ENCODE measurements at regions not wholly inside any gene's neighbourhood (a gene's known extent, or its start where the extent isn't known, plus 50 kb on each side); places are given as distances from the start of the nearest gene placed in this dataset.

DNA sequence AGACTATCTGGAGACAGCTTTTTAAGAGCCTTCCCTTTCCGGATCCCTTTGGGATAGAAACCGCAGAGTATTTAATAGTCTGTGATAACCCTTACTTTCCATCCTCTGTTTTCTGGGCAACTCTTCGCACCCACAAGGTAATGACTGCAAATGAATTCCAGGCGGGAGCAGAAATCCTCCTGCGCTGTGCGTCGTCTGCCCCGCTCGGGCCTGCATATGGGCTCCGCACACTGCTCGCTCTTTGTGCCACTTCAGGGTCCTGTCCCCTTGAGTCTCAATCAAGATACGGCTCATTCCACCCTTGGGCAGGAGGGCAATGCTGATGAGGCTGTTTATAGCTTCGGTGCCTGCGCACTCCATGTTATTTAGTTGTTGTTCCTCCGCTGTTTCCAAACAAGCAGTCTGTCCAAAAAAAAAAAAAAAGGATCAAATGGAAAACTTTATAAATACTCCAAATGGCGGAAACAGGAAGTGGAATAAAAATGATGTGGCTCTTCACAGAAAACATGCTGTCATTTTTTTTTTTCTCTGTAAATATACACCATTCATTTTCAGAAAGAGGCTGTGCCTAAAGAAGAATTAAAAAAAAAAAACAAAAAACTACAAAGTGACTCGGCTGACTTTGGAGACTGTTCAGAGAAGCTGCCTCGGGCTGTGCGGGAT, 169.6 kb upstream of the GMDS start:
- peak; percentile 18 for DNase-seq

GRCh38 chr6:2412731-2413130, 167.3 kb upstream of the GMDS start:
- no peak for DNase-seq

DNA sequence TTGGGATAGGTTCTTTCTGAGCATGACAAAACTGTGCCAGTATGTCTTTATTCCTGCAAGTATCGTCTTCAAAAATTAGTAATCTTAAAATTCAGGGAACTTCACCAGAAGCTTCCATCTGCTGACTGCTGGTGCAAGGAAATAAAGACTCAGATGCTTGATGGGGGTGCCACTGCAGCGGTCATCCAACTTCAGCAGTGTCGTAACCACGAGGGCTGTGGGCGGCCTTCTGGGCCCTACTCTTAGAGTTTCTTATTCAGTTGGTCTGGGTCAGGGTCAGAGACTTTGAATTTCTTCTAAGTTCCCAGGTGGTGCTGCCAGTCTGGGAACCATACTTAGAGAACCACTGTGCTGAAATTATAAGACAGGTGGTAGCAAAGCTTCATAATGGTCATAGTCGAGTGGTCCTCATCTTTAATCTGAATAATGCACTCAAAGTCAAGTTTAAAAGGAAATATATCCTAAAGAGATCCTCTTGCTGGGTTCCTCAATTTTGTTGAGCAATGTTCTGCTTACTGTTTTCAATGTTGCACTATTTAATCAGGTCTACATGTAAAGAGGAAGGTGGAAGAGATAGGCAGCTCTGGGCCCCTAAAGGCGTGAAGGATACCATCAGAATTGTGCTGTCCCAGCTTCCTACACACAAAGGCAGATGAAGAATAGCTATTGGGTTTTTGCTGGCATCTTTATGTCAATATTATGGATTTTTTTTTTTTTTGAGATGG, 165.4 kb upstream of the GMDS start:
- no peak for DNase-seq

DNA sequence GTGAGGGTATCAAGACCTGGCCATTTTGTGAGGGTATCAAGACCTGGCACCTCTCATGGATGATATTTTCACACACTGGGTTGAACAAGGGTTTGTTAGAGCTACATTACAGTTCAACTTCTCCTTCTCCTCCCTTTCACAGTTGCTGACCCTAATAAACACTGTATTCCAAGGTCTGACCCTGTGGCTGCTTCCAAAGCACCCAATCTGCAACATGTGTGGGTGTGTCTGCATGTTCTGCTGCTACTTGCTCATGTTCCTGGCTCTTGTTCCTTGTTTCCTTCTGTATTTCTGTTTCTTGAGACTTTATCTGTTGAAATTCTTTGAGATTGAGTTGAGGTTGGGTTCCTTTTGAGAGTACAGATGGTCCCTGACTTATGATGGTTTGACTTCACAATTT, 162.1 kb upstream of the GMDS start:
- no peak for DNase-seq

DNA sequence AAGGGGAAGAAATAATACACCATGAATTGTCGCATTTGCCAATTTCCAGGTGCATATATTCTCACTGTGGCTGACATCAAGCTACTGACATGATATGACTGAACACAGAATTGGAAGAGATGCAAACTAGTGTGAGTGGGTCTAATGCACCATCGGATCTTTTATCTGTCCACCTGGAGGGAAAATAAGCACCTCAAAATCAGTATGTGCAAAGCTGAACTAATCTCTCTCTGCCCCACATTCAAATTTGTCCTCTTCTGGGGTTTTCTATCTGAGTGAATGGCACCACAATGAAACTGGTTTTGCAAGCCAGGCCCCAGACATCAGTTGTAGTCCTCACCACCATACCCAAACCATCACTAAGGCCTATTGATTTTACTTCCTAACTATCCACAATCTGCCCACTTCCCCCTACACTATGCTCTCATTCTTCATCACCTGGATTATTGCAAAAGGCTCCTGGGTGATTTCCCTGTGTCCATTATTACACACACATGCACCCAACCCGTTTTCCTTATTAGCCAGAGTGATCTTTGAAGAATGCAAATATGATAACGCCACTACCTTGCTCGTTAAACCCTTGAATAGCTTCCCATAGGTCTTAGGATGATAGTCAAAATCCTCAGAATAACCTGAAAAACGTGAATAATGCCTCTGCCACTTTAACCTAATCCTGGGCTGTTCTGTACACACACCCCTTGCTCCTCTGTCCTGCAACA, 159.0 kb upstream of the GMDS start:
- no peak for DNase-seq

DNA sequence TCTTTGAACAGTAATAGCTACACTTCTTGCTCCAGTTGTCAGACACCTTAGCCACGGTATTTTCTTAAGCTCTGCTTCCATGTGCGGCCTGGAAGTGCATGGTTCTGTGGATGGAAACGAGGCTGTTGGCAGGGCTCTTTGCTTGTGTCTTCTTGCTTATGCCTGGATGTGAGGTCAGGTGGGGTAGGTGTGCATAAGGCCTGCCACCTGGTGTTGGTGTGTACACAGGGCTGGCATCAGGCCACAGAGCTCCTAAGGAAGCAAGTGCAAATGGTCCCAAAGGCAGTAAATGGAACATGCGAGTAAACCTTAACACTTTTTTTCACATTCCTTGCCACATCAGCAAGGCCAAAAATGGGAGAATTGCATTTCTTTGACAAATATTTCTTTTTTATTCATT, 158.1 kb upstream of the GMDS start:
- DNase-seq = no peak

DNA sequence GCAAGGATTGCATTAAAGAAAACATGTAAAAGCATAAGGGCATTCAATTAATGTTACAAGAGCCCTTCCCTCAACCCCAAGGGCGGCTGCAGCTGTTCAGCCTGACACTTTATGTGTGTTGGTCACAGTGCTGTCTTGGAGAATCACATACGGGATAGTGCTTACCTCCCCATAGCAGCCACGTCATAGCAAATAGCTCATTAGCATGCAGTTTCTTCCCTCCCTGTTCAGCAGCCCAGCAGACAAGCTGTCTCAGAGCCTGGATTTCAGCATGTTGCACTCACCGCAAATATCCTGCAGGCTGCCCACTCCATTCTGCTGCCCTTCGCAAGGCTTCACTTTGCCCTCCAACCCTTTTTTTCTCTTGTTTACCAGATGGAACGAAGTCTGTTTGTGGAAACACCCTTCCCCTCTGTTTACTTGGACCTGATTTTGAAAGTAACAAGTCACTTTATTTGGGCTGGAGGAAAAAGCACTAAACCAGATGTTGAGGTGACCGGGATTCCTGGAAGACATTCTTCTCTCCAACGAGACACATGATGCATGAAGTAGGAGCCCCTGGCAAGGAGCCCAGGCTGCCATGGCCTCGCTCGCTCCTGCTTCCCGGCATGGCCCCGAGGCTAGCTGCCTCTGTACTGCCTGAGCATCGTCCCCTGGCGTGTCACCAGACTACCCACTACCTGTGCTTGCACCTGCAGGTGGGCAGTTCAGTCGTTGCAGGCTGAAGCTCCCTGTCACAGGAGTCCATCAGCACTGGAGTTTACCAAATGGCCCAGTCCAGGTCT, 151.6 kb upstream of the GMDS start:
- DNase-seq = peak; percentile 75

- no peak for DNase-seq
Observed at GRCh38 chr6:2396042-2396657, 150.7 kb upstream of the GMDS start.

DNA sequence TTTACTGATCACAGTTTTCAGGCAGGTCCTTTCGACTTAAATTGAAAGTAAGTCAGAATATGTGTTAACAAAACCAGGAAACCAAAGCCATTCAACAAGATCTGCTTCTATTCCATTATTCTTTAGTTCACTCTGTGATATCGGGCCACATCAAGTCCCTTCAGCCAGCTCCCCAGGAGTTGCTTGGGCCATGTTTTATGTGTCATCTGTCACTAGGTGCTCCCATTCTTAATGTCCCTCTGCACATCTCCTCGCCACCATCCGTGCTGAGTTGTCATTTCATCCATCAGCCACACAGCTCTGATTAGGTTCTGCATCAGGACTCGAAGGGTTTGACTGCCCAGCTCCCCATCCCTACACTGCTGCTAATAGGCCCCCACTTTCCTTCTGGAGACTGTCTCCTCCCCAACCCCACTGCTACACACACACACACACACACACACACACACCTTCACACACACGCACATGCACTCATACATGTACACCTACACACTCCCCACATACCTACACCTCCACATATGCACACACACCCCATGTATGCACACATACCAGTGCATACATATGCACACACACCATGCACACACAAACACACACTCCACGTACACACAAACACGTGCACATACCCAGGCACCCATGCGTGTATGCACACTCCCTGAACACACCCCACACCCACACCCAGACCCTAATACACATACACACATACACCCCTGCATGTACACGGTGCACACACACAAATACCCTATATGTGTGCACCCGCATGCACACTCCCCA, 143.3 kb upstream of the GMDS start:
- DNase-seq = no peak

DNA sequence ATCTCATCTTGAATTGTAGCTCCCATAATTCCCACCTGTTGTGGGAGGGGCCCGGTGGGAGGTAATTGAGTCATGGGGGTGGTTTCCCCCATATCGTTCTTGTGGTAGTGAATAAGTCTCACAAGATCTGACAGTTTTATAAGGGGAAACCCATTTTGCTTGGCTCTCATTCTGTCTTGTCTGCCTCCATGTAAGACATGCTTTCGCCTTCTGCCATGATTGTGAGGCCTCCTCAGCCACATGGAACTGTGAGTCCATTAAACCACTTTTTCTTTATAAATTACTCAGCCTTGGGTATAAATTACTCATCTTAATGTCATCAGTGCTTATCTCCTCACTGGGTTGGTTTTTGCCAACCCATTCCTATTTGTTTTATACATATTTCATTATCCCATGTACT, 142.0 kb upstream of the GMDS start:
- no peak for DNase-seq

- no peak for DNase-seq
Observed at GRCh38 chr6:2385471-2385983, 140.1 kb upstream of the GMDS start.

DNA sequence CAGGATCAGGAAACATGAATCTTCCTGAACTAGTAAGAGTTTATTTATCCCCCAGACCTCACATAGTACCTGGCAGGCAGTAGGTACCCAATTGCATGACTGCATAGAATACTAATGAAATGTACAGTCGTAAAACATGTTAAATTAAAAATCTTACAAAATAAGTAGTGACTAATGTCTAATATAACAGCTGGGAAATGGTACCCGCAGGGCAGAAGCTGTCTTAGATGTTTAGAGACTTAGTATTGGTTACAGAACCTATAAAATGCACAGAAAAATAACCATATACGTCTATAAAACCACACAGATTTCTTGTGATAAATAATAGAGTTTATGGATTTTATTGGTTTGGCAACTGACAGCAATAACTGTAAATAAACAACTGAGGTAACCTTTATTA, 139.1 kb upstream of the GMDS start:
- no peak for DNase-seq

- no peak for DNase-seq
Observed at GRCh38 chr6:2381872-2382661, 136.7 kb upstream of the GMDS start.

GRCh38 chr6:2378891-2379652, 133.7 kb upstream of the GMDS start:
- no peak for DNase-seq

DNA sequence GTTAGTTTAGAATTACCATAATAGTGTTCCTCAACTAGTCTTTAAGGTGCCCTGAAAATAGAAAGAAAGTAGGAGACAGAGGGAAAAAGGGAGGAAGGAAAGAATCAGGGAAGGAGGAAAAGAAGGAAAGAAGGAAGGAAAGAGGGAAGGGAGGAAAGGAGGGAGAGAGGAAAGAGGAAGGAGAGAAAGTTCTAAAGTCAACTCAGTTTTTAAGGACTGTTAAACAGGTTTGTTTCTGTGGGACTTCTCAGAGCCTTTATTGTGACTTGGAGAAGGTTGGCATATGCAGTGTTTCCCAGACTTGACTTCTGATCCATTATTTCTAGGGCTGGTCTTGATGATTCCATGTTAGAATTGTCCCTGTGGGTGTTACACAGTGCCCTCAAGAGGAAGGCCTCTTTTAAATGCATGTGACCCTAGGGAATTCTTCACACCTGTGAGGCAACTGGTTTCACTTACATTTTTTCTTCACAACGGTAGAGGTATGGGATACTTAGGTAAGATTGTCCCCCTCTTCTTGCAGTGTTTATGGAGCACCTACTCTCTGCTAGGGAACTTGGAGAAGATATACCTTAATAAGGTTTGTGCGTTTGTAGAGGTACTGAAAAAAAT, 132.7 kb upstream of the GMDS start:
- DNase-seq = no peak

DNA sequence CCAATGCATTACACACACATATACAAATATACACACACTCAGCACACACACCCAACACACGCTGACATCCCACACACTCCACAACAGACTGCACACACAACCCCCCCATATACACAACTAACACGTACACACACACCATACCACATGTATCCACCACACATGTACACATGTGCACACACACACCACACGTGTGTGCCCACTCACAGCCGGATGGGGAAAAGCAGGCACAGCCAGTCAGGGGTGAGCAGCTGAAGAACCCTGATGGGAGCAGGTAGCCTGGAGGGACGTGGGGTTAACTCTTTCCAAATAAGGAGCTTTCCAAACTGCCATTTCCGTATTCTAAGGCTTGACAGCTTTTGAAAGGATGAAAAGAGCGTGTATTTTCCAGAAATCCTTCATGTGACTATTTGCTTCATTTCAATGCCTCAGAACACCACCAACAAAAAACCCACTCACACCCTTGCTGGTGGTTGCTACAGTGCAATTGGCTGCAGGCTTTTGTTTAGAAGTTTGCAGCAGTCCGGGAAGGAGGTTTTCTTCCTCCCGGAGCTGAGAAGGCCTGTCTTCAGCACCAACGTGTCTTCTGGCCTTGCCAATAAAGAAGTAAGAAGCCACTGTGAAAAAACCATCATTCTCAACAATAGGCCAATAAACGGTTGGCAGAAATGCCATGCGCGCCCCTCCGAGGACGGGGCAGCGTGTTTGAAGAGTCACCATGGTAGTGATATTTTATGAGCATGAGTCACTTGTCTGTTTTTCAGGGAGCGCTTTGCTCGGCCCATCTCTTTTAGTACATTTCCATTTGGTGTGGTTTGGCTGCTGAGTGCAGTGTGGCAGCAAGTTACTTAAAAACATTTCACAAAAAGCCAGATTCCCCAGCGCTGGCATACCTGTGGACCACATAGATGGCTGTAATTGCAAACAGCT, 131.3 kb upstream of the GMDS start:
- no peak for DNase-seq

- no peak for DNase-seq
Observed at GRCh38 chr6:2375443-2375842, 130.0 kb upstream of the GMDS start.

GRCh38 chr6:2369606-2370005, 124.2 kb upstream of the GMDS start:
- no peak for DNase-seq

DNA sequence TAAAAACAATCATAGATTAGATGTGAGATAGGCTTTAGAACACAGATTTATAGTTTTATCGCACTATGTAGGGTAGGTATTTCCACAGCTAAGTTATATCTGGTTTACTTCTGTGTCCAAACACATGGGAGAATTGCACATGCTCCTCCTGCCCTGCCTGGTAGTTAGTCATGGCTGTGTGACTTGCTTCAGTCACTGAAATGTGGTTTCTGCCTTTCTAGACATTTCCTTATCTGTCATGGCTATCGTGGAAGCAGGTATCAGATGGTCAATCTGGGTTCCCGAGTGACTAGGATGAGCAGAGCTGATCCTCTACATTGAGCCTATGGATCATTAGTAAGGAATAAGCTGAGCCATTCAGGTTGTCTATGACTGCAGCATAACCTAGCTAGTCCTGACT, 117.8 kb upstream of the GMDS start:
- no peak for DNase-seq

All from right forelimb (tissue), 1 donor.